ENCODE measurements at regions not wholly inside any gene's neighbourhood (a gene's known extent, or its start where the extent isn't known, plus 50 kb on each side); places are given as distances from the start of the nearest gene placed in this dataset.

- no peak overlapping the region for H3K27ac Mint-ChIP-seq (ENCODE audit: unreplicated experiment)
- H3K4me3 Mint-ChIP-seq (ENCODE audit: unreplicated experiment): no peak overlapping the region
- no peak for DNase-seq (ENCODE audit: extremely low spot score, unreplicated experiment)
- H3K4me1 Mint-ChIP-seq (ENCODE audit: unreplicated experiment): no peaks in the 10 kb centered on the region
- no peak for TF ChIP-seq CTCF (IDR thresholded peaks at IDR 0.05)
- H3K9me3 Mint-ChIP-seq (ENCODE audit: unreplicated experiment): no peaks in the 10 kb centered on the region
- H3K27me3 Mint-ChIP-seq (ENCODE audit: unreplicated experiment): peaks cover 17% of the 10 kb centered on the region
- no peaks in the 10 kb centered on the region for H3K36me3 Mint-ChIP-seq (ENCODE audit: unreplicated experiment)
These were observed 367.9 kb downstream of the FLRT2 start for GRCh38 chr14:85897808-85898207.

GRCh38 chr14:85895603-85896002, 365.7 kb downstream of the FLRT2 start:
- no peak overlapping the region for H3K4me3 Mint-ChIP-seq (ENCODE audit: unreplicated experiment)
- DNase-seq (ENCODE audit: extremely low spot score, unreplicated experiment): no peak
- H3K4me1 Mint-ChIP-seq (ENCODE audit: unreplicated experiment): no peaks in the 10 kb centered on the region
- no peak overlapping the region for H3K27ac Mint-ChIP-seq (ENCODE audit: unreplicated experiment)
- H3K9me3 Mint-ChIP-seq (ENCODE audit: unreplicated experiment): no peaks in the 10 kb centered on the region
- no peak for TF ChIP-seq CTCF (IDR thresholded peaks at IDR 0.05)
- no peaks in the 10 kb centered on the region for H3K36me3 Mint-ChIP-seq (ENCODE audit: unreplicated experiment)
- peaks cover 19% of the 10 kb centered on the region for H3K27me3 Mint-ChIP-seq (ENCODE audit: unreplicated experiment)

GRCh38 chr14:85892251-85892650, 362.3 kb downstream of the FLRT2 start:
- no peaks in the 10 kb centered on the region for H3K4me1 Mint-ChIP-seq (ENCODE audit: unreplicated experiment)
- H3K4me3 Mint-ChIP-seq (ENCODE audit: unreplicated experiment): no peak overlapping the region
- H3K27me3 Mint-ChIP-seq (ENCODE audit: unreplicated experiment): peaks cover 9% of the 10 kb centered on the region
- H3K36me3 Mint-ChIP-seq (ENCODE audit: unreplicated experiment): no peaks in the 10 kb centered on the region
- H3K9me3 Mint-ChIP-seq (ENCODE audit: unreplicated experiment): no peaks in the 10 kb centered on the region
- H3K27ac Mint-ChIP-seq (ENCODE audit: unreplicated experiment): no peak overlapping the region
- DNase-seq (ENCODE audit: extremely low spot score, unreplicated experiment): no peak
- no peak for TF ChIP-seq CTCF (IDR thresholded peaks at IDR 0.05)

- Mint-ChIP-seq H3K4me1 (ENCODE audit: unreplicated experiment) (no peaks in the 10 kb centered on the region), H3K27me3 (ENCODE audit: unreplicated experiment) (peaks cover 3% of the 10 kb centered on the region), H3K4me3 (ENCODE audit: unreplicated experiment) (no peak overlapping the region), H3K27ac (ENCODE audit: unreplicated experiment) (no peak overlapping the region), H3K9me3 (ENCODE audit: unreplicated experiment) (no peaks in the 10 kb centered on the region), H3K36me3 (ENCODE audit: unreplicated experiment) (no peaks in the 10 kb centered on the region)
- DNase-seq (ENCODE audit: extremely low spot score, unreplicated experiment): no peak
- no peak for TF ChIP-seq CTCF (IDR thresholded peaks at IDR 0.05)
These were observed 354.0 kb downstream of the FLRT2 start for GRCh38 chr14:85883966-85884365.

- no peak for TF ChIP-seq CTCF (IDR thresholded peaks at IDR 0.05)
- Mint-ChIP-seq H3K4me3 (ENCODE audit: unreplicated experiment) (no peak overlapping the region), H3K36me3 (ENCODE audit: unreplicated experiment) (no peaks in the 10 kb centered on the region), H3K27me3 (ENCODE audit: unreplicated experiment) (peaks cover 3% of the 10 kb centered on the region), H3K9me3 (ENCODE audit: unreplicated experiment) (no peaks in the 10 kb centered on the region), H3K4me1 (ENCODE audit: unreplicated experiment) (no peaks in the 10 kb centered on the region), H3K27ac (ENCODE audit: unreplicated experiment) (no peak overlapping the region)
- DNase-seq (ENCODE audit: extremely low spot score, unreplicated experiment): no peak
These were observed 353.2 kb downstream of the FLRT2 start for GRCh38 chr14:85883101-85883500.

Measured in osteocyte (in vitro differentiated cells).